ENCODE measurements at regions not wholly inside any gene's neighbourhood (a gene's known extent, or its start where the extent isn't known, plus 50 kb on each side); places are given as distances from the start of the nearest gene placed in this dataset.

- no peak for TF ChIP-seq CTCF (IDR thresholded peaks at IDR 0.05)
- TF ChIP-seq POLR2A (IDR thresholded peaks at IDR 0.05): no peak
- no peak for TF ChIP-seq POLR2AphosphoS5 (IDR thresholded peaks at IDR 0.05)
These were observed 266.0 kb upstream of the STAC start for GRCh38 chr3:36114353-36114752.
